Epithelial cell of proximal tubule (primary cell): ENCODE measurements at regions not wholly inside any gene's neighbourhood (a gene's known extent, or its start where the extent isn't known, plus 50 kb on each side); places are given as distances from the start of the nearest gene placed in this dataset.
"Not testable (repeated sequence)": the region's sequence is repeated elsewhere in the genome, so short reads cannot be mapped to it uniquely, and the experiment has no call there.

Experiments used
- DNase-seq: peaks from one replicate; pipeline ENCODE4 v3.0.0-alpha.2; 2011; ENCODE audit warnings: low read depth
- H3K4me3 ChIP-seq: 2 replicates; pipeline ENCODE4 v1.5.1; 2011; ENCODE audit warnings: low read depth, mild to moderate bottlenecking, low read length
- TF ChIP-seq, protein P1 (sequence below): conservative IDR thresholded peaks from 2 replicates; pipeline ENCODE4 v1.5.1; 2012; ENCODE audit warnings: low read depth, mild to moderate bottlenecking, low read length

DNA sequence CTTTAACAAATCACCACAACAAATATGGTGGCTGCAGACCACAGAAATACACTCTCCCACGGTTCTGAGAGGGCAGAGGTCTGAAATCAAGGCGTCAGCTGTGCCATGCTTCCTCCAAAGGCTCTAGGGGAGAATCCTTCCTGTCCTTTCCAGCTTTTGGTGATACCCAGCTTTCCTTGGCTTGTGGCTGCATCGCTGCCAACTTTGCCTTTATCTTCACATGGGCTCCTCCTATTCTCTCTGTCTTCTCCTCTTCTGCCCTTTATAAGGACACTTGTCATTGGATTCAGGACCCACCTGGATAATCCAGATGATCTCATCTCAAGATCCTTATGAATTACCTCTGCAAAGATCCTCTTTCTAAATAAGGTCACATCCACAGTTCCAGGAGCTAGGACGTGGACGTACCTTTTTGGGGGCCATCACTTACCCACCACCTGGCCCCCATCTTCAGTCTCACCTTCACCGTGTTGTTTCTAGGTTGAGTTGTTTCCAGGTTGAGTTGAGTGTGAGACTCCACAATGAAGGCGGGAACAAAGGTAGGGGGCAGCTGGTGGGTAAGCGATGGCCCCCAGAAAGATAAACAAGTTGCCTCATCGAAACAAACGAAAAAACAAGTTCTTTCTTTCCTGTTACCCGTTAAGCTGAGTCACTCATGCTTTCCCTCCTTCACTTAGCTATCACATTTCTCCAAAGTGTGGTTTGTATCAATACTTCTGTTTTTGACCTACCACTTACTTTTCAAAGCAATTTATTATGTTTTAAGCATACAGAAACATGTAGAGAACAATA, 68.9 kb upstream of the SLC22A16 start:
- H3K4me3 ChIP-seq, result no peak overlapping the region
- DNase-seq, result no peak
- TF ChIP-seq, protein P1, sequence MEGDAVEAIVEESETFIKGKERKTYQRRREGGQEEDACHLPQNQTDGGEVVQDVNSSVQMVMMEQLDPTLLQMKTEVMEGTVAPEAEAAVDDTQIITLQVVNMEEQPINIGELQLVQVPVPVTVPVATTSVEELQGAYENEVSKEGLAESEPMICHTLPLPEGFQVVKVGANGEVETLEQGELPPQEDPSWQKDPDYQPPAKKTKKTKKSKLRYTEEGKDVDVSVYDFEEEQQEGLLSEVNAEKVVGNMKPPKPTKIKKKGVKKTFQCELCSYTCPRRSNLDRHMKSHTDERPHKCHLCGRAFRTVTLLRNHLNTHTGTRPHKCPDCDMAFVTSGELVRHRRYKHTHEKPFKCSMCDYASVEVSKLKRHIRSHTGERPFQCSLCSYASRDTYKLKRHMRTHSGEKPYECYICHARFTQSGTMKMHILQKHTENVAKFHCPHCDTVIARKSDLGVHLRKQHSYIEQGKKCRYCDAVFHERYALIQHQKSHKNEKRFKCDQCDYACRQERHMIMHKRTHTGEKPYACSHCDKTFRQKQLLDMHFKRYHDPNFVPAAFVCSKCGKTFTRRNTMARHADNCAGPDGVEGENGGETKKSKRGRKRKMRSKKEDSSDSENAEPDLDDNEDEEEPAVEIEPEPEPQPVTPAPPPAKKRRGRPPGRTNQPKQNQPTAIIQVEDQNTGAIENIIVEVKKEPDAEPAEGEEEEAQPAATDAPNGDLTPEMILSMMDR, result no peak

DNA sequence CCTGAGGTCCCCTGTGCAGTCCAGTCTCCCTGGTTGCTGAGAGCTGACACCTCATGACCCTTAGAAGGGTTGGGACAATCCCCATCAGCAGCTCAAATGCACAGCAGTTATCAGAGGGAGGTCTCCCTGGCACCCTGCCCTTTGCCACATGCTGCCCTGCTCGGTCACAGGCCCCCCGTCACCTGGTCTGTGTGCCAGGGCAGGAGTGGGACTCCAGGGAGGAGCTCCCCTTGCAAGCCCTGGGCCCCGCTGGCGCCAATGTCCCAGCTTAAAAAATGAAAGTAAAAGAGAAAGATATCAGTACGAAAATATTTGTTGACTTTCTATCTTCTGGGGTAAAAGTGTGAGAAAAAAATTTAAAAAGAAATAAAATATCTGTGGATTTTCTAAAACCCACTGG, 68.1 kb upstream of the SLC22A16 start:
- TF ChIP-seq, protein P1, result no peak
- DNase-seq, result no peak
- H3K4me3 ChIP-seq, result no peak overlapping the region

DNA sequence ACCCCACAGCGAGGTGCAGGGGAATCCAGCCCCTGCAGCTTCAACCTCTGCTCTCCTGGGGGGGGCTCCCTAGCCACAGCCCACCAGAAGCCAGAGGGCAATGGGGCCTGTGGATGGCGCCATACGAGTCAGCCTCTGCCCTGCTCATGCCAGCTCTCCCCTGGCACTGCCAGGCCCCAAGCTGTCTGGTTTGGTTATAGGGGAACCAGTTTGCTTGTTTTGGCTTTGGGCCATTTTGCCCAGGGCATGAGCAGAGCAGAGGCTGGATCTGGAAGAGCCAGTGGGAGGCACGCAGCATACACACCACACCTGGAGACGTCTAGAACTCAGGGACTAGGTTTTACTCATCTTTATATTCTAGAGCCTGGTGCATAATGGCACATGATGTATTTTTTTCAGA, 66.7 kb upstream of the SLC22A16 start:
- DNase-seq, result no peak
- TF ChIP-seq, protein P1, result no peak
- H3K4me3 ChIP-seq, result no peak overlapping the region

DNA sequence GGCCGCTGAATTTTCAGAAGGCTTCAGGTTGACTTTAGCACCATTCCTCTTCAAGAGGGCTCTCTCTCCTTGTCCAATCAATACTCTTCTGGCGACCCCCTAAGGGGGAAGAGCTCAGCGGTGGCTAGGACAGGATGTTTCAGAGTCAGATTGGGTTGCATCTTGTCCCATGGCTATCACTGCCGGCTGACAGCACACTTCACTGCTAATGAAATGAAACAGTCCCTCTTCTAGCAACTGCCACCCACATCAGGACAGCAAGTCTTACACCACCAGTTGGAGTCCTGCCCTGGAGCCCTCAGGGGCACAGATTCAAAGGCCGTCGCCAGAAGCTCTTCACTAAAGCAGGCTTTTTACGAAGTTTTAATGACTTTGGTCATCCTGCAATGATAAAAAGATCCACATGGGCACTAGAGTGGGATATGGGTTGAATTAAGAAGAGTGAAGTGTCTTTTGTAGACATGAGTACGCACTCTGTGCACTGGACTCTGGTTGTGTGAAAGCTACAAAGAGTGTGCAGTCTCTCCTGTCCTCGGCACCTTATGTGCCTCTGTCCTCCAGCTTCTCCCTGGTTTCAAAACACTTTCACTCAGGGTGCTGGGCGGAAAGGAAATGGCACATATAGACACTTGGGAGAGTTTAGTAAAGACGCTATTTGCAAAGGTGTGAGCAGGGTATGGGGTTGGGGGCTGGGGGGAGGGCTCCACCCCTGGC, 66.1 kb upstream of the SLC22A16 start:
- no peak for DNase-seq
- TF ChIP-seq, protein P1, result no peak
- no peak overlapping the region for H3K4me3 ChIP-seq

DNA sequence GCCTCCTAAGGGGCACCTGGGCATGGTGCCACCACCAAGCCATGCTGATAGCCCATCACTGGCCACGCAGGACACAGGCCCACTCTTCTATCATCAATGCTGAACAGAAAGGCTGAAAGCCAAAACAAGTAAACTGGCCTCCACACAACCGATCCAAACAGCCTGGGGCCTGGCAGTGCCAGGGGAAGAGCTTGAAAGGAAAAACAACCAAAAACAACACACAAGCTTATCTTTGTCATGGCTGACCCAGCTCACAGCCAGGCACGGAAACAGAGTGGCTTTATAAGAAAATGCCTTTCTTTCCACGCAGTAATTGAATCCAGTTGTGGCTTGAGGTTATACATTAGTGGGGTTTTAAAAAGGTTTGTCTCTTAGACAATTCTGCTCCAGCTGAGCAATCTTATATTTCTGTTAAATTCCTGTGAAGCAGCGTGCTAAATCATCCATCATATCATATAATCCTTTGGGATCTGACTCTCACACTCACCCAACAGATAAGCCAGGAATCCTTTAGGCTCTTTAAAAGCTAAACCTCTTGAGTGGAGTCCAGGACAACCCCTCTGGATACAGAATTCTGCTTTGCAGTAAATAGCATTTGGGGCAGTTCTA, 65.4 kb upstream of the SLC22A16 start:
- TF ChIP-seq, protein P1, result no peak
- no peak overlapping the region for H3K4me3 ChIP-seq
- DNase-seq, result no peak

DNA sequence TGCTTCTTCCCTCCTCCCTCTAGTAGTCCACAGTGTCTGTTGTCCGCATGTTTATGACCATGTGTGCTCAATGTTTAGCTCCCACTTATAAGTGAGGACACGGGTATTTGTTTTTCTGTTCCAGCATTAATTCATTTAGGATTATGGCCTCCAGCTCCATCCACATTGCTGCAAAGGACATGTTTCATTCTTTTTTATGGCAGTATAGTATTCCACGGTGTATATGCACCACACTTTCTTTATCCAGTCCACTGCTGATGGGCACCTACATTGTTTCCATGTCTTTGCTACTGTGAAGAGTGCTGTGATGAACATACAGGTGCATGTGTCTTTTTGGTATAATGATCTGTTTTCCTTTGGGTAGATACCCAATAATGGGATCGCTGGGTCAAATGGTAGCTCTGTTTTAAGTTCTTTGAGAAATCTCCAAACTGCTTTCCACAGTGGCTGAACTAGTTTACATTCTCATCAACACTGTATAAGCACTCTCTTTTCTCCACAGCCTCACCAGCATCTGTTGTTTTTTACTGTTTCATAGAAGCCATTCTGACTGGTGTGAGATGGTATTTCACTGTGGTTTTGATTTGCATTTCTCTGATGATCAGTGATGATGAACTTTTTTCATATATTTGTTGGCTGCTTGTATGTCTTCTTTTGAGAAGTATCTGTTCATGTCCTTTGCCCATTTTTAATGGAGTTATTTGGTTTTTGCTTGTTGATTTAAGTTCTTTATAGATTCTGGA, 63.0 kb upstream of the SLC22A16 start:
- not testable (repeated sequence) for H3K4me3 ChIP-seq, DNase-seq
